ENCODE measurements at regions not wholly inside any gene's neighbourhood (a gene's known extent, or its start where the extent isn't known, plus 50 kb on each side); places are given as distances from the start of the nearest gene placed in this dataset.
"Not testable (repeated sequence)": the region's sequence is repeated elsewhere in the genome, so short reads cannot be mapped to it uniquely, and the experiment has no call there.

GRCh38 chr3:30439451-30440053 lies 166.8 kb upstream of the TGFBR2 start:
- no peak for DNase-seq (ENCODE audit: low spot score)

- DNase-seq (ENCODE audit: low spot score): peak; percentile 3
Measured at GRCh38 chr3:30440147-30440604, 166.2 kb upstream of the TGFBR2 start.

- no peak for DNase-seq (ENCODE audit: low spot score)
Measured at GRCh38 chr3:30440880-30441279, 165.5 kb upstream of the TGFBR2 start.

GRCh38 chr3:30443756-30444673 lies 162.4 kb upstream of the TGFBR2 start:
- DNase-seq (ENCODE audit: low spot score): no peak

- DNase-seq (ENCODE audit: low spot score): no peak
Measured at GRCh38 chr3:30448450-30449289, 157.7 kb upstream of the TGFBR2 start.

- no peak for DNase-seq (ENCODE audit: low spot score)
Measured at GRCh38 chr3:30449290-30449632, 157.1 kb upstream of the TGFBR2 start.

GRCh38 chr3:30452446-30452845 lies 154.0 kb upstream of the TGFBR2 start:
- DNase-seq (ENCODE audit: low spot score): no peak

GRCh38 chr3:30453360-30454039 lies 152.9 kb upstream of the TGFBR2 start:
- no peak for DNase-seq (ENCODE audit: low spot score)

GRCh38 chr3:30454636-30455035 lies 151.8 kb upstream of the TGFBR2 start:
- no peak for DNase-seq (ENCODE audit: low spot score)

GRCh38 chr3:30455112-30455511 lies 151.3 kb upstream of the TGFBR2 start:
- DNase-seq (ENCODE audit: low spot score): not testable (repeated sequence)

GRCh38 chr3:30455840-30456239 lies 150.6 kb upstream of the TGFBR2 start:
- no peak for DNase-seq (ENCODE audit: low spot score)

- DNase-seq (ENCODE audit: low spot score): no peak
Measured at GRCh38 chr3:30456264-30456663, 150.1 kb upstream of the TGFBR2 start.

- no peak for DNase-seq (ENCODE audit: low spot score)
Measured at GRCh38 chr3:30457081-30457480, 149.3 kb upstream of the TGFBR2 start.

- DNase-seq (ENCODE audit: low spot score): no peak
Measured at GRCh38 chr3:30457726-30458125, 148.7 kb upstream of the TGFBR2 start.

GRCh38 chr3:30458376-30459171 lies 147.8 kb upstream of the TGFBR2 start:
- DNase-seq (ENCODE audit: low spot score): no peak

- DNase-seq (ENCODE audit: low spot score): no peak
Measured at GRCh38 chr3:30461311-30461710, 145.1 kb upstream of the TGFBR2 start.

GRCh38 chr3:30462721-30463470 lies 143.5 kb upstream of the TGFBR2 start:
- DNase-seq (ENCODE audit: low spot score): no peak

GRCh38 chr3:30464381-30464780 lies 142.0 kb upstream of the TGFBR2 start:
- DNase-seq (ENCODE audit: low spot score): no peak

GRCh38 chr3:30465454-30465853 lies 140.9 kb upstream of the TGFBR2 start:
- no peak for DNase-seq (ENCODE audit: low spot score)

GRCh38 chr3:30467596-30468238 lies 138.7 kb upstream of the TGFBR2 start:
- no peak for DNase-seq (ENCODE audit: low spot score)
